Fibroblast of lung (primary cell): ENCODE measurements at regions not wholly inside any gene's neighbourhood (a gene's known extent, or its start where the extent isn't known, plus 50 kb on each side); places are given as distances from the start of the nearest gene placed in this dataset.
A peak's percentile ranks its signal among the peaks of the same experiment; 100 is the strongest.

Source experiments
- DNase-seq, 2 donors: peaks; one replicate each; pipeline versions ENCODE4 v3.0.0 to v3.0.0-alpha.2; 2010; ENCODE audit warnings: low read depth in 2 of 2
- H2AFZ ChIP-seq: 2 replicates; pipeline ENCODE4 v1.5.1; 2012; ENCODE audit warnings: low read length, control low read depth, inconsistent platforms
- H3K27ac ChIP-seq: 2 replicates; pipeline ENCODE4 v1.5.1; 2011; ENCODE audit warnings: low read length, control low read depth; ENCODE audit not compliant: insufficient read depth
- H3K27me3 ChIP-seq: 2 replicates; pipeline ENCODE4 v1.5.1; 2011; ENCODE audit warnings: mild to moderate bottlenecking, low read length; ENCODE audit not compliant: control insufficient read depth, insufficient read depth
- H3K36me3 ChIP-seq: 2 replicates; pipeline ENCODE4 v1.5.1; 2011; ENCODE audit warnings: low read length; ENCODE audit not compliant: control insufficient read depth, insufficient read depth
- H3K4me1 ChIP-seq: 2 replicates; pipeline ENCODE4 v1.5.1; 2011; ENCODE audit warnings: low read length; ENCODE audit not compliant: control insufficient read depth, insufficient read depth; ENCODE audit errors: extremely low read depth
- H3K4me2 ChIP-seq: 2 replicates; pipeline ENCODE4 v1.5.1; 2011; ENCODE audit warnings: low read length, control low read depth; ENCODE audit not compliant: insufficient read depth; ENCODE audit errors: extremely low read depth
- H3K4me3 ChIP-seq, 4 experiments: fragments of 200-600 bp in 1 of 4; sonication (generic) in 1 of 4; replicated peaks in 1 of 4; 2 replicates each; pipeline ENCODE4 v1.5.1; 2011 to 2016; ENCODE audit warnings: low read length in 4 of 4, low read depth in 3 of 4, mild to moderate bottlenecking in 3 of 4, control low read depth in 2 of 4, inconsistent platforms in 1 of 4, mixed read lengths in 1 of 4; ENCODE audit not compliant: insufficient read depth in 1 of 4; ENCODE audit errors: control extremely low read depth in 1 of 4
- H3K79me2 ChIP-seq: 2 replicates; pipeline ENCODE4 v1.5.1; 2012; ENCODE audit warnings: mild to moderate bottlenecking, low read length, inconsistent platforms; ENCODE audit not compliant: control insufficient read depth, insufficient read depth
- H3K9ac ChIP-seq: 2 replicates; pipeline ENCODE4 v1.5.1; 2011; ENCODE audit warnings: mild to moderate bottlenecking, low read length, control low read depth; ENCODE audit not compliant: insufficient read depth
- H3K9me3 ChIP-seq: 2 replicates; pipeline ENCODE4 v1.5.1; 2012; ENCODE audit warnings: low read depth, low read length; ENCODE audit not compliant: control insufficient read depth, insufficient read depth
- H4K20me1 ChIP-seq: 2 replicates; pipeline ENCODE4 v1.5.1; 2011; ENCODE audit warnings: low read length; ENCODE audit not compliant: control insufficient read depth, insufficient read depth; ENCODE audit errors: extremely low read depth
- CTCF ChIP-seq, 2 donors: IDR thresholded peaks in 1 of 2; conservative IDR thresholded peaks in 1 of 2; 1 replicate in 1 of 2; 2 replicates in 1 of 2; pipeline ENCODE4 v1.5.1; 2011 to 2012; ENCODE audit warnings: low read length in 2 of 2, control low read depth in 1 of 2, inconsistent platforms in 1 of 2, low read depth in 1 of 2, mild to moderate bottlenecking in 1 of 2
- EZH2 ChIP-seq: IDR thresholded peaks from 2 replicates; pipeline ENCODE4 v1.5.1; 2012; ENCODE audit warnings: low read length, control low read depth, mild to moderate bottlenecking; ENCODE audit errors: missing control alignments

GRCh38 chr3:168470380-168470779 lies 374.7 kb upstream of the GOLIM4 start:
- DNase-seq: peak in 1 of 2 donors; percentile 3
- no peak overlapping the region for H3K9ac ChIP-seq
- no peak overlapping the region for H3K4me3 ChIP-seq
- H3K79me2 ChIP-seq: no peaks in the 10 kb centered on the region
- H3K9me3 ChIP-seq: no peaks in the 10 kb centered on the region
- H2AFZ ChIP-seq: no peak overlapping the region
- H3K36me3 ChIP-seq: no peaks in the 10 kb centered on the region
- no peaks in the 10 kb centered on the region for H3K4me1 ChIP-seq
- TF ChIP-seq EZH2 (no peak), CTCF (conservative IDR thresholded peaks at IDR 0.05 in 1 of 2, IDR thresholded peaks at IDR 0.05 in 1 of 2; ENCODE audit: low read depth in 1 of 2, low read length in 2 of 2) (no peak)
- H3K4me2 ChIP-seq: no peak overlapping the region
- H3K27me3 ChIP-seq: no peaks in the 10 kb centered on the region
- no peak overlapping the region for H3K27ac ChIP-seq
- H4K20me1 ChIP-seq: no peaks in the 10 kb centered on the region

- Histone ChIP-seq H3K4me1 (no peaks in the 10 kb centered on the region), H3K36me3 (no peaks in the 10 kb centered on the region), H2AFZ (no peak overlapping the region), H3K4me2 (no peak overlapping the region), H3K9me3 (no peaks in the 10 kb centered on the region), H3K27me3 (no peaks in the 10 kb centered on the region), H3K27ac (no peak overlapping the region), H4K20me1 (no peaks in the 10 kb centered on the region), H3K4me3 (no peak overlapping the region), H3K79me2 (no peaks in the 10 kb centered on the region), H3K9ac (no peak overlapping the region)
- DNase-seq: peak in 1 of 2 donors; percentile 8
- TF ChIP-seq CTCF (conservative IDR thresholded peaks at IDR 0.05 in 1 of 2, IDR thresholded peaks at IDR 0.05 in 1 of 2; ENCODE audit: low read depth in 1 of 2, low read length in 2 of 2): no peak
- TF ChIP-seq EZH2: no peak
Observed at GRCh38 chr3:168469436-168469835, 373.7 kb upstream of the GOLIM4 start.

GRCh38 chr3:168467115-168467714 lies 371.5 kb upstream of the GOLIM4 start:
- peak overlapping the region in 1 of 4 experiments; percentile 19 for H3K4me3 ChIP-seq
- no peaks in the 10 kb centered on the region for H4K20me1 ChIP-seq
- H3K9ac ChIP-seq: no peak overlapping the region
- DNase-seq: peak; percentile 33 to 79
- H3K4me1 ChIP-seq: no peaks in the 10 kb centered on the region
- no peaks in the 10 kb centered on the region for H3K9me3 ChIP-seq
- H2AFZ ChIP-seq: no peak overlapping the region
- H3K79me2 ChIP-seq: no peaks in the 10 kb centered on the region
- no peaks in the 10 kb centered on the region for H3K27me3 ChIP-seq
- no peak overlapping the region for H3K27ac ChIP-seq
- H3K36me3 ChIP-seq: no peaks in the 10 kb centered on the region
- TF ChIP-seq CTCF (conservative IDR thresholded peaks at IDR 0.05 in 1 of 2, IDR thresholded peaks at IDR 0.05 in 1 of 2; ENCODE audit: low read depth in 1 of 2, low read length in 2 of 2) (peak; percentile 59 to 72), EZH2 (no peak)
- peak overlapping the region; percentile 41 for H3K4me2 ChIP-seq
